HCT116 (cell line): ENCODE measurements at regions not wholly inside any gene's neighbourhood (a gene's known extent, or its start where the extent isn't known, plus 50 kb on each side); places are given as distances from the start of the nearest gene placed in this dataset.

ENCODE experiments used
- ATAC-seq: fragments of 200-7000 bp; cut with Tn5 transposase; 2 replicates; pipeline ENCODE4 v1.9.1; 2020; ENCODE audit warnings: mild to moderate bottlenecking, moderate library complexity
- BruUV-seq: library from RNA; stranded (reverse); fragments of 400-500 nt; replicated peaks from 2 replicates; lab custom pipeline; 2021; lab: Mats Ljungman, UMichigan
- CTCF ChIA-PET: fragments of 300-600 bp; sonication (Branson Sonifier 250); formaldehyde crosslinking; loops from one replicate; lab custom pipeline; 2021; ENCODE audit warnings: antibody characterized with exemption; lab: Charles Lee
- POLR2A ChIA-PET: fragments of 300-600, 350-600 bp; sonication (Branson Sonifier 250); formaldehyde crosslinking; loops from one replicate; lab custom pipeline; 2021; ENCODE audit warnings: antibody characterized with exemption; lab: Charles Lee
- RAD21 ChIA-PET, 2 experiments: fragments of 300-600 bp; sonication (Branson Sonifier 250); formaldehyde crosslinking; loops; one replicate each; lab custom pipeline; 2023; ENCODE audit warnings: low total read pairs in 2 of 2; ENCODE audit not compliant: uncharacterized antibody in 2 of 2, unreplicated experiment in 2 of 2, low non-redundant PET in 1 of 2; lab: Charles Lee
- DNase-seq: peaks from one replicate; pipeline ENCODE4 v3.0.0-alpha.2; 2010; ENCODE audit warnings: low read depth, low spot score
- H2AFZ ChIP-seq: fragments of 200-600 bp; shearing (Covaris generic), sonication (generic); 2 replicates; pipeline ENCODE4 v1.6.1; 2017; ENCODE audit warnings: low read depth, mixed run types, mixed read lengths, antibody characterized with exemption, low read length; ENCODE audit not compliant: poor library complexity, severe bottlenecking
- H3K27ac ChIP-seq: 2 replicates; pipeline ENCODE4 v1.5.1; 2012; ENCODE audit warnings: low read depth, low read length
- H3K27me3 ChIP-seq: fragments of 200-600 bp; sonication (generic); 2 replicates; pipeline ENCODE4 v1.6.1; 2016; ENCODE audit warnings: mixed run types, low read length, mixed read lengths; ENCODE audit not compliant: insufficient read depth
- H3K36me3 ChIP-seq, 2 experiments: fragments of 200-500 bp in 1 of 2; fragments of 200-600 bp in 1 of 2; sonication (Bioruptor generic) in 1 of 2; sonication (generic) in 1 of 2; 2 replicates each; pipeline versions ENCODE4 v1.5.1 to v1.6.1; 2014 to 2016; ENCODE audit warnings: low read length in 2 of 2, inconsistent platforms in 1 of 2, mixed read lengths in 1 of 2, mixed run types in 1 of 2; ENCODE audit not compliant: insufficient read depth in 2 of 2, control insufficient read depth in 1 of 2
- H3K4me1 ChIP-seq, 2 experiments: fragments of 200-600 bp in 1 of 2; sonication (generic) in 1 of 2; 2 replicates each; pipeline versions ENCODE4 v1.5.1 to v1.6.1; 2012 to 2017; ENCODE audit warnings: low read length in 2 of 2, inconsistent platforms in 1 of 2, mild to moderate bottlenecking in 1 of 2, mixed read lengths in 1 of 2, mixed run types in 1 of 2, moderate library complexity in 1 of 2; ENCODE audit not compliant: insufficient read depth in 2 of 2, control insufficient read depth in 1 of 2
- H3K4me2 ChIP-seq: fragments of 200-600 bp; sonication (generic); 2 replicates; pipeline ENCODE4 v1.6.1; 2017; ENCODE audit warnings: mixed run types, low read length, mixed read lengths
- H3K4me3 ChIP-seq, 2 experiments: fragments of 200-600 bp in 1 of 2; sonication (generic) in 1 of 2; replicated peaks in 1 of 2; 2 replicates each; pipeline ENCODE4 v1.5.1; 2011 to 2016; ENCODE audit warnings: low read length in 2 of 2, control low read depth in 1 of 2, low read depth in 1 of 2, mild to moderate bottlenecking in 1 of 2, mixed read lengths in 1 of 2, mixed run types in 1 of 2
- H3K79me2 ChIP-seq: fragments of 200-600 bp; sonication (generic); 2 replicates; pipeline ENCODE4 v1.6.1; 2017; ENCODE audit warnings: mild to moderate bottlenecking, mixed run types, low read length, moderate library complexity, mixed read lengths; ENCODE audit not compliant: insufficient read depth
- H3K9ac ChIP-seq: fragments of 200-600 bp; sonication (generic); 2 replicates; pipeline ENCODE4 v1.6.1; 2016; ENCODE audit warnings: low read length, mixed read lengths
- H3K9me2 ChIP-seq: fragments of 200-600 bp; sonication (generic), shearing (Covaris generic); 2 replicates; pipeline ENCODE4 v1.6.1; 2017; ENCODE audit warnings: mixed run types, mild to moderate bottlenecking, moderate library complexity; ENCODE audit not compliant: insufficient read depth
- H3K9me3 ChIP-seq, 2 experiments: fragments of 200-500 bp in 1 of 2; fragments of 200-600 bp in 1 of 2; sonication (Bioruptor generic) in 1 of 2; sonication (generic) in 1 of 2; 2 replicates each; pipeline ENCODE4 v1.6.1; 2014 to 2017; ENCODE audit warnings: low read length in 2 of 2, mixed read lengths in 2 of 2, inconsistent platforms in 1 of 2, low read depth in 1 of 2, mild to moderate bottlenecking in 1 of 2, mixed run types in 1 of 2, moderate library complexity in 1 of 2; ENCODE audit not compliant: control insufficient read depth in 1 of 2, insufficient read depth in 1 of 2
- H4K20me1 ChIP-seq: fragments of 200-600 bp; sonication (generic), shearing (Covaris generic); 2 replicates; pipeline ENCODE4 v1.6.1; 2017; ENCODE audit warnings: mixed run types, mild to moderate bottlenecking, moderate library complexity; ENCODE audit not compliant: insufficient read depth
- ATF3 ChIP-seq: IDR thresholded peaks from 2 replicates; pipeline ENCODE4 v1.6.1; 2012
- CEBPB ChIP-seq: IDR thresholded peaks from 2 replicates; pipeline ENCODE4 v1.6.1; 2012; ENCODE audit warnings: low read depth
- CTCF ChIP-seq, 3 experiments: fragments of 200-600 bp in 1 of 3; sonication (generic) in 1 of 3; IDR thresholded peaks in 2 of 3; conservative IDR thresholded peaks in 1 of 3; 2 replicates each; pipeline ENCODE4 v1.5.1; 2012 to 2017; ENCODE audit warnings: low read depth in 2 of 3, low read length in 2 of 3, antibody characterized with exemption in 1 of 3, borderline replicate concordance in 1 of 3, control low read depth in 1 of 3, mild to moderate bottlenecking in 1 of 3, mixed read lengths in 1 of 3, mixed run types in 1 of 3, moderate library complexity in 1 of 3; ENCODE audit not compliant: insufficient read depth in 1 of 3
- ELF1 ChIP-seq: IDR thresholded peaks from 2 replicates; pipeline ENCODE4 v1.6.1; 2012; ENCODE audit warnings: low read depth, borderline replicate concordance
- FOSL1 ChIP-seq: IDR thresholded peaks from 2 replicates; pipeline ENCODE4 v1.6.1; 2012; ENCODE audit warnings: low read depth
- POLR2AphosphoS5 ChIP-seq: IDR thresholded peaks from 2 replicates; pipeline ENCODE4 v1.6.1; 2011; ENCODE audit warnings: mild to moderate bottlenecking, low read depth, low read length, moderate library complexity
- RAD21 ChIP-seq: IDR thresholded peaks from 2 replicates; pipeline ENCODE4 v1.6.1; 2012; ENCODE audit warnings: low read depth, mild to moderate bottlenecking
- SIN3A ChIP-seq: IDR thresholded peaks from 2 replicates; pipeline ENCODE4 v1.6.1; 2012; ENCODE audit warnings: low read depth
- SP1 ChIP-seq: IDR thresholded peaks from 2 replicates; pipeline ENCODE4 v1.6.1; 2012; ENCODE audit warnings: low read depth
- TCF7L2 ChIP-seq: IDR thresholded peaks from 2 replicates; pipeline ENCODE4 v1.7.0; 2011; ENCODE audit warnings: borderline replicate concordance, inconsistent platforms; ENCODE audit not compliant: insufficient read depth, insufficient read length; ENCODE audit errors: extremely low read depth
- ZBTB33 ChIP-seq: IDR thresholded peaks from 2 replicates; pipeline ENCODE4 v1.6.1; 2011; ENCODE audit warnings: mild to moderate bottlenecking, low read length, moderate library complexity; ENCODE audit not compliant: insufficient replicate concordance; ENCODE audit errors: extremely low read depth
- ZFX ChIP-seq: fragments of 450-650 bp; IDR thresholded peaks from 2 replicates; pipeline ENCODE4 v1.6.1; 2017
- intact Hi-C: fragments of 100-400 bp; cut with micrococcal nuclease; formaldehyde crosslinking; loops from 2 replicates; pipeline ENCODE4 v1.10.0; 2022

- H3K9me3 ChIP-seq: no peaks in the 10 kb centered on the region
- intact Hi-C loops: no loop called here
- H3K9ac ChIP-seq: no peak overlapping the region
- ChIA-PET CTCF (interaction anchor here (0.6 kb wide), 1 partner anchor 30 kb away, joined by 3 read pairs; no protein-coding TSS in a partner anchor), POLR2A (no interaction called here), RAD21 (no interaction called here)
- H4K20me1 ChIP-seq: no peaks in the 10 kb centered on the region
- TF ChIP-seq CTCF (IDR thresholded peaks at IDR 0.05 in 2 of 3, conservative IDR thresholded peaks at IDR 0.05 in 1 of 3; ENCODE audit: borderline replicate concordance in 1 of 3, insufficient read depth in 1 of 3, low read depth in 2 of 3, low read length in 2 of 3): 0 out of 6 replicates have a peak, but pooled peaks of 1 of the 3 experiments have one; percentile 7
- TF ChIP-seq SP1: no peak
- DNase-seq: no peak
- no peak for ATAC-seq
- H3K27me3 ChIP-seq: no peaks in the 10 kb centered on the region
- H3K9me2 ChIP-seq: no peaks in the 10 kb centered on the region
- no peak overlapping the region for H2AFZ ChIP-seq
- H3K36me3 ChIP-seq: no peaks in the 10 kb centered on the region
- no peak overlapping the region for H3K27ac ChIP-seq
- no peak overlapping the region for H3K4me2 ChIP-seq
- H3K4me1 ChIP-seq: no peaks in the 10 kb centered on the region
- no peak overlapping the region for H3K4me3 ChIP-seq
- no peaks in the 10 kb centered on the region for H3K79me2 ChIP-seq
- BruUV-seq: no TSS peak
Measured at GRCh38 chr6:122154912-122155575, 244.4 kb upstream of the HSF2 start.

- BruUV-seq: no TSS peak
- DNase-seq (no peak), ATAC-seq (no peak)
- no peak overlapping the region for H3K4me2 ChIP-seq
- CTCF ChIA-PET: no interaction called here
- H3K79me2 ChIP-seq: no peaks in the 10 kb centered on the region
- H3K9ac ChIP-seq: no peak overlapping the region
- intact Hi-C loops: no loop called here
- no peaks in the 10 kb centered on the region for H4K20me1 ChIP-seq
- no peaks in the 10 kb centered on the region for H3K36me3 ChIP-seq
- no peak overlapping the region for H3K4me3 ChIP-seq
- no peak overlapping the region for H2AFZ ChIP-seq
- H3K27me3 ChIP-seq: no peaks in the 10 kb centered on the region
- H3K9me2 ChIP-seq: no peaks in the 10 kb centered on the region
- no peak overlapping the region for H3K27ac ChIP-seq
- RAD21 ChIA-PET: no interaction called here
- H3K9me3 ChIP-seq: no peaks in the 10 kb centered on the region
- POLR2A ChIA-PET: no interaction called here
- H3K4me1 ChIP-seq: no peaks in the 10 kb centered on the region
- no peak for TF ChIP-seq POLR2AphosphoS5
- TF ChIP-seq TCF7L2: no peak
- no peak for TF ChIP-seq SIN3A
- TF ChIP-seq ZBTB33: no peak
- no peak for TF ChIP-seq ATF3
- no peak for TF ChIP-seq FOSL1
- TF ChIP-seq RAD21: no peak
- no peak for TF ChIP-seq ZFX
- TF ChIP-seq SP1: no peak
- no peak for TF ChIP-seq CEBPB
- TF ChIP-seq CTCF (IDR thresholded peaks at IDR 0.05 in 2 of 3, conservative IDR thresholded peaks at IDR 0.05 in 1 of 3; ENCODE audit: borderline replicate concordance in 1 of 3, insufficient read depth in 1 of 3, low read depth in 2 of 3, low read length in 2 of 3): no peak
- TF ChIP-seq ELF1: no peak
Measured at GRCh38 chr6:122161136-122161535, 238.3 kb upstream of the HSF2 start.
